ENCODE measurements at regions not wholly inside any gene's neighbourhood (a gene's known extent, or its start where the extent isn't known, plus 50 kb on each side); places are given as distances from the start of the nearest gene placed in this dataset.

GRCh38 chr17:73769479-73769878, 125.2 kb upstream of the SDK2 start:
- ATAC-seq = no peak
- H3K4me2 ChIP-seq (ENCODE audit: low read length) = no peak overlapping the region
- H2AFZ ChIP-seq (ENCODE audit: low read depth, low read length, poor library complexity, severe bottlenecking) = no peak overlapping the region
- no peaks in the 10 kb centered on the region for H3K9me3 ChIP-seq (ENCODE audit: control insufficient read depth in 1 of 2, insufficient read depth in 1 of 2, low read depth in 1 of 2, low read length in 2 of 2)
- CTCF ChIA-PET = no interaction called here
- H3K4me1 ChIP-seq (ENCODE audit: control insufficient read depth in 1 of 2, insufficient read depth in 2 of 2, low read length in 2 of 2) = peaks cover 7 to 9% of the 10 kb centered on the region in 2 experiments
- no peaks in the 10 kb centered on the region for H3K79me2 ChIP-seq (ENCODE audit: insufficient read depth, low read length)
- intact Hi-C loops (cut with micrococcal nuclease) = no loop called here
- H3K27me3 ChIP-seq (ENCODE audit: insufficient read depth, low read length) = peaks cover 61% of the 10 kb centered on the region
- POLR2A ChIA-PET = no interaction called here
- no peaks in the 10 kb centered on the region for H3K36me3 ChIP-seq (ENCODE audit: control insufficient read depth in 1 of 2, insufficient read depth in 2 of 2, low read length in 2 of 2)
- no peaks in the 10 kb centered on the region for H3K9me2 ChIP-seq (ENCODE audit: insufficient read depth)
- DNase-seq (ENCODE audit: low read depth, low spot score) = no peak
- H3K9ac ChIP-seq (ENCODE audit: low read length) = no peak overlapping the region
- H4K20me1 ChIP-seq (ENCODE audit: insufficient read depth) = no peaks in the 10 kb centered on the region
- BruUV-seq (replicated peaks) = no TSS peak
- TF ChIP-seq SRF (IDR thresholded peaks at IDR 0.05; ENCODE audit: low read depth) (no peak), CBX3 (IDR thresholded peaks at IDR 0.05; ENCODE audit: low read depth) (no peak), EZH2 (IDR thresholded peaks at IDR 0.05) (no peak)
- TF ChIP-seq, protein P1, sequence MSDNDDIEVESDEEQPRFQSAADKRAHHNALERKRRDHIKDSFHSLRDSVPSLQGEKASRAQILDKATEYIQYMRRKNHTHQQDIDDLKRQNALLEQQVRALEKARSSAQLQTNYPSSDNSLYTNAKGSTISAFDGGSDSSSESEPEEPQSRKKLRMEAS (IDR thresholded peaks at IDR 0.05) = no peak
- TF ChIP-seq, protein P2, sequence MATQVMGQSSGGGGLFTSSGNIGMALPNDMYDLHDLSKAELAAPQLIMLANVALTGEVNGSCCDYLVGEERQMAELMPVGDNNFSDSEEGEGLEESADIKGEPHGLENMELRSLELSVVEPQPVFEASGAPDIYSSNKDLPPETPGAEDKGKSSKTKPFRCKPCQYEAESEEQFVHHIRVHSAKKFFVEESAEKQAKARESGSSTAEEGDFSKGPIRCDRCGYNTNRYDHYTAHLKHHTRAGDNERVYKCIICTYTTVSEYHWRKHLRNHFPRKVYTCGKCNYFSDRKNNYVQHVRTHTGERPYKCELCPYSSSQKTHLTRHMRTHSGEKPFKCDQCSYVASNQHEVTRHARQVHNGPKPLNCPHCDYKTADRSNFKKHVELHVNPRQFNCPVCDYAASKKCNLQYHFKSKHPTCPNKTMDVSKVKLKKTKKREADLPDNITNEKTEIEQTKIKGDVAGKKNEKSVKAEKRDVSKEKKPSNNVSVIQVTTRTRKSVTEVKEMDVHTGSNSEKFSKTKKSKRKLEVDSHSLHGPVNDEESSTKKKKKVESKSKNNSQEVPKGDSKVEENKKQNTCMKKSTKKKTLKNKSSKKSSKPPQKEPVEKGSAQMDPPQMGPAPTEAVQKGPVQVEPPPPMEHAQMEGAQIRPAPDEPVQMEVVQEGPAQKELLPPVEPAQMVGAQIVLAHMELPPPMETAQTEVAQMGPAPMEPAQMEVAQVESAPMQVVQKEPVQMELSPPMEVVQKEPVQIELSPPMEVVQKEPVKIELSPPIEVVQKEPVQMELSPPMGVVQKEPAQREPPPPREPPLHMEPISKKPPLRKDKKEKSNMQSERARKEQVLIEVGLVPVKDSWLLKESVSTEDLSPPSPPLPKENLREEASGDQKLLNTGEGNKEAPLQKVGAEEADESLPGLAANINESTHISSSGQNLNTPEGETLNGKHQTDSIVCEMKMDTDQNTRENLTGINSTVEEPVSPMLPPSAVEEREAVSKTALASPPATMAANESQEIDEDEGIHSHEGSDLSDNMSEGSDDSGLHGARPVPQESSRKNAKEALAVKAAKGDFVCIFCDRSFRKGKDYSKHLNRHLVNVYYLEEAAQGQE (IDR thresholded peaks at IDR 0.05; ENCODE audit: low read depth) = no peak
- no peak overlapping the region for H3K27ac ChIP-seq (ENCODE audit: low read depth, low read length)
- RAD21 ChIA-PET (ENCODE audit: low non-redundant PET in 1 of 2, low total read pairs in 2 of 2, uncharacterized antibody in 2 of 2, unreplicated experiment in 2 of 2) = no interaction called here
- H3K4me3 ChIP-seq (replicated peaks in 1 of 2; ENCODE audit: low read depth in 1 of 2, low read length in 2 of 2) = no peak overlapping the region

Measured in HCT116 (cell line).